Body of pancreas (tissue), 4 donors: ENCODE measurements at regions not wholly inside any gene's neighbourhood (a gene's known extent, or its start where the extent isn't known, plus 50 kb on each side); places are given as distances from the start of the nearest gene placed in this dataset.

Experiments used
- CTCF ChIP-seq, 7 experiments: fragments of 450-650 bp in 4 of 7; fragments of 200-600 bp in 3 of 7; sonication (generic) in 3 of 7; IDR thresholded peaks; one replicate each; pipeline ENCODE4 v1.5.1; 2016 to 2019; ENCODE audit warnings: antibody characterized with exemption in 7 of 7
- POLR2A ChIP-seq, 3 donors: fragments of 450-650 bp; IDR thresholded peaks; one replicate each; pipeline ENCODE4 v1.6.1; 2016; ENCODE audit warnings: antibody characterized with exemption in 3 of 3, mild to moderate bottlenecking in 2 of 3

- TF ChIP-seq CTCF (IDR thresholded peaks at IDR 0.05) = peak; percentile 16 to 75 (median 64)
- TF ChIP-seq POLR2A (IDR thresholded peaks at IDR 0.05) = no peak
Observed at GRCh38 chr4:128427832-128428366, 140.3 kb upstream of the PGRMC2 start.
